ENCODE measurements at regions not wholly inside any gene's neighbourhood (a gene's known extent, or its start where the extent isn't known, plus 50 kb on each side); places are given as distances from the start of the nearest gene placed in this dataset.
A peak's percentile ranks its signal among the peaks of the same experiment; 100 is the strongest.

DNA sequence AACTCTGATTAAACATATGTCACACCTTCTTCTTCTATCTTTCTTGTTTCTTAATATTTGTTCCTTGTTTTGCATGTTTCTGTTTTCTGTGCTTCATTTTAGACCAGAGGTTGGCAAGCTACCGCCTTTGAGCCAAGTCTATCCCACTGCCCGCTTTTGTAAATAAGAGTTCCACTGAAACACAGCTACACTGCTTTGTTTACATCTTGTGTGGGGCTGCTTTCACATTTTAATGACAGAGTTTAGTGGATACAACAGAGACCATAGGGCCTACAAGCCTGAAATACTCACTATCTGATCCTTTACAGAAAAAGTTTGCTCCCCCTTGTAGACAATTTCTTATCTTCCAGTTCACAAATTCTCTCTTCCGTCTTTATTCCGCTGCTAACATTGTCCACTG is 109.4 kb upstream of the SPACA1 start:
- DNase-seq: no peak

DNA sequence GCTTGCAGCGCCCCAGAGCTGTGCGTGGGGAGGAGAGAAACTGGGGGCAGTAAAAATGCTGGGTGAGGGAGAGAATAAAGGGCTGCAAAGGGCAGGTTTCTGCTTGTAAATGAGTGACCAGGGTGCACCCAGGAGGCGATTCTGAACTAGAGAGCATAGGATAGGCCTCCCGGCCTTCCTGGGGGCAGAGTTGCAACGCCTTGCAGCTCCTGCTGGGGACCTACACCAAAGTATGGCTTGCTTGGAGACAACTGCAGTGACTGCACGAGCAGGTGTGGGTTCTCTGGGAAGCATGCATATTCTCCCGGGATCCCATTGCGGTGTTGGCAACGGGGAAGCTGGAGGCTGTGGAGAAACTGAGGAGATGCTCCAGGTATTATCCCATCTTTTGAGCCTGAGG is 111.6 kb upstream of the SPACA1 start:
- DNase-seq: no peak

GRCh38 chr6:87935196-87935595 is 112.4 kb upstream of the SPACA1 start:
- no peak for DNase-seq

GRCh38 chr6:87932361-87932760 is 115.3 kb upstream of the SPACA1 start:
- no peak for DNase-seq

DNA sequence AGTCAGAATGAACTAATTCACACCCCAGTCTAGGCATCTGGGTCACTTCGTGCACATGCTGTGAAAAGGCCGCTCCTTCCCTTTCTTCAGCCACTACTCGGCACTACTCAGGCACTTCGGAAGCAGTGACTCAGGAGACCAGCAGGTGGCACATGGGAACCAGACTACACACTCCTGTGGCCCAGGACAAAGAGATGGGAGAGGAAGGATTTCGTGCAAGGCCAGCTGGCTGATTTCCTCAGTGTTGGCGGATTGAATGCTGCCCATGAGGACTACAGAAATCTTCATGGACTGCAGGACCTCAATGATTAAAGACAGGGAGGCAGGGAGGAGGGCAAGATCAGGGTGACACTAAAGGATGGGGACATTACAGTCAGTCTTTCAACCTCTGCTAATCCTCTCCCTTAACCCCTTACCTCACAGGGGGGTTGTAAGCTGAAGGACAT is 117.8 kb upstream of the SPACA1 start:
- DNase-seq: peak in 55 of 56 donors; percentile 7 to 87 (median 61)

DNA sequence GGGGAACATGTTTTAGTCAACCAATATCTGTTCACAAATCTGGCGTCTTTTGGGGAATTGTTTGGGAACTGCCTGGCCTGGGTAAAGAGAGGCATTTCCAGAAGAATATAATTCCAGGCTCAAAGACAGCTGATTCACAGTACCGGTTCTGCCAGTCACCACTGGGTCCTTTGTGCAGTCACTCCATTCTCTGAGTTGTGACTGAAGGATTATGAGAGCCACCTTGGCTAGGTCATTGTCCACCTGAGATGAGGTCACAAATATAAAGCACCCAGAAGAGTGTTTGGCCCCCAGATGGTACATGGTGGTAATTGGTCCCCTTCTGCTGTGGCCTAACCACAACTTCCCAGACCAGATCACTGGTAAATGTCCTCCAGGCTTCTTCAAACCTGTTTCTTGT is 121.0 kb upstream of the SPACA1 start:
- DNase-seq: no peak

GRCh38 chr6:87926072-87926471 is 121.6 kb upstream of the SPACA1 start:
- DNase-seq: no peak

DNA sequence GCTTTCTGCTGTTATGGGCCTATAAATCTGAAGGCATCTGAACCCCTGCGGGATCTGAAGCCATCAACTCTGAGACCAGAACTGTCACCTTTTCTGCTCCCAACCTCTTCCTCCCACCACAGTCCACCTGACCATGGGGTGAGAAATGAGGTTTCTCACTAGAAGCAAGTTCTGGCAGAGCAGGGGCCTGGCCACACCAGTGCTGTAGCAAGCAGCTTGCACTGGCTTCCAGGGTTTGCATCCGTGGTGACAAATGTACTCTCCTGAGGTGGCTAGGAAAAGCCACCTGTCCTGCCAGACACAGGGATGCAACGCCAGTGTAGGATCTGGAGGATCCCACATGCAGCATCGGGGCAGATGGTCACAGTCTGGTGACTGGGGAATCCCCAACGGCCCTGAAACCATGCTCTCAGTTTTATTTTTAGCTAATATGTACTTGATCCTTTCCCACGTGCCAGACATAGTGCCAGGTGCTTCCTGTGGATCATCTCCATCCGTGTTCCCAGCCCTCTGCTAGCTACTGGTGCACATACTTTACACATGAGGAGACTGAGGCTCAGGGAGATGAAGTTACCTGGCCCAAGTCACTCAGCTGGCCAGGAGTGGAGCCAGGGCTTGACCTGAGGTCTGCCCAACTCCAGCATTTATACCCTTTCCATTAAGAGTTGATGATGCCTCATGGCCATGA is 122.1 kb upstream of the SPACA1 start:
- DNase-seq: no peak

- DNase-seq: no peak
Observed at GRCh38 chr6:87923389-87924050, 124.1 kb upstream of the SPACA1 start.

DNA sequence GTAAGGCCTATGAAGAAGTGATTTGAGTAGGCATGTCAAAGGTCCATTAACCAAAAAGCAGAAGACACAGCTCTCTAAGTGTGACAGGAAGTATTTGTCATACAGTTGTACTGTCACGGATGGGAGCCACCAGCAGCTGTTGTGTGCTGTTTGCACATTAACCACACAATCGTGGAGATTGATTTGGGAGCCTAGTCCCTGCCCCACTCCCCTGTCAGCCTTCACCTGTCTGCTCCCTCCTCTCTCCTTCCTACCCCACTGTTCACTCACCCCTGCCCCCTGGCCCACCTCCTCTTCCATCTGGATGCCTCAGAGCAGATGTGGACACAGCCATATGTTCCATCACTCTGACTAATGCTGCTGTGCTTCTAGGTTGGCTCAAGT is 124.7 kb upstream of the SPACA1 start:
- DNase-seq: no peak

DNA sequence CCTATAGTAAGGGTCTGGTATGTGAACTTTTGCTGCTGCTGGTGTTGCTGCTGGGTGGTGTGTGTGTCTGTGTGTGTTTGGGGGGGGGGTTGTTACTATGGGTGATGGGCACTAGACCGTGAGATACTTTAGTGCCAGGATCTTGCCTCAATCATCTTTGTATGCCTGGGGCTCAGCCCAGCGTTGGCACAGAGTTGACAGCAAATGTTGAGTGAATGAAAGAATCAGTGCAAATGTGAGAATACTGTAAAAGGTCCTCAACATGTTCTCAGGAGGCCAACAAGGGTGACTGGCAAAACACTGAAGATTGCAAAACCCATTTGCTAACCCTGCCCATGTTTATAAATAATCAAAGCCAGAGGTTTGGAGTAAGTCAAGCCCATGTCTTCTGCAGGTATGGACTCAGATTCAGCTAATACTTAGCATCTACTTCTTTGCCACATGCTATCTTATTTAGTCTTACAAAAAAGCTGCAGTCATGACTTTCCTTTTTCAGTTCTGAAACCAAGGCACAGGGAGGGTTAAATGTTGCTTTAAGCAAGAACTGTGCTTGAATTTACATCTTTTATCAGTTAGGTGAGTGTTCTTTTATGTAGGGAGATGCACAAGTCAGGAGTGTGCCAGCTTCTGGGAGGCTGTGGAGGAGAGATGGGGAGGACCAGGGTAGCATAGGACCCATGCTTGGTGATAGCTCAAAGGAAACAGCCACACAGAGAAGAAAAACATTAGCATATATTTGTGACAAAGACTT is 125.3 kb upstream of the SPACA1 start:
- DNase-seq: no peak

DNA sequence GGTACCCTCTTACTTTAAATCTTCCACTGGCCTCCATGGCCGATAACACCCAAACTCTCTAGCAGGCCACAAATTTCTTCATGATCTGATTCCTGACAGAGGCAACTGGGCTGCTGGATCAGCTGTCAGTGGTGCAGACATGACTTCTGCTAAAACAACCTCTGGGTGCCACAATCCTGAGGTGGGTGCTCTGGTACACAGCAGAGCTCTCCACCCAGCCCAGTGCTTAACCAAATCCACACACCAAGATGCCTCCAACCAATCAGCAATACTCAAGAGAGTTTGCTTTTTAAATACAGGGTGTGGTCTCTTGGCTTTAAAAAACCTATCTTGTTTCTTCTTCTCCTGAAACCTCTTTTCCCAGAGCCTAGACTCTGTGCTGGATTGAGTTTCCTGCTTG is 126.6 kb upstream of the SPACA1 start:
- no peak for DNase-seq

- DNase-seq: no peak
Observed at GRCh38 chr6:87920245-87920644, 127.4 kb upstream of the SPACA1 start.

GRCh38 chr6:87919416-87919815 is 128.2 kb upstream of the SPACA1 start:
- DNase-seq: no peak

- DNase-seq: no peak
Observed at GRCh38 chr6:87919001-87919400, 128.6 kb upstream of the SPACA1 start.

DNA sequence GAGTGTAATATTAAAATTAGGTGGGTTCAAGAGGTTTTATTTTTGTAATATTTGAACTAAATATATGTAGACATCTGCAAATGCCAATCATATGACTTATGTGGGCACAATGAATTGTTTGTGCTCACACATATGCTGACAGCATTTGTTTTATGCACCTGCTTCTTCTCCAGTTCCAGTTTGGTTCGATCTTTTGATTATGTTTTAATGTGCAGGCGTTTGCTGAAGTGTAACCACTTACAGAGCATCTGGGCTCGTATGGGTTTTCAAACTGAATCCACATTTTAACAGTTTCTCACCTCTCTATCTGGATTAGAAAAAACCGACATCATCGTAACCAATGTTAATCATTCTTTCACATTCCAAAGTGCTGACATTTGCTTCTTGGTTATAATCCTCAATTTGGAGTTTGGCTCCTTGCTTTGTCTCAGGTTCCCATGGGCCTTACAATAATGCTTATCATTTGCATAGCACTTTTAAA is 129.1 kb upstream of the SPACA1 start:
- no peak for DNase-seq

GRCh38 chr6:87917886-87918285 is 129.8 kb upstream of the SPACA1 start:
- DNase-seq: no peak

DNA sequence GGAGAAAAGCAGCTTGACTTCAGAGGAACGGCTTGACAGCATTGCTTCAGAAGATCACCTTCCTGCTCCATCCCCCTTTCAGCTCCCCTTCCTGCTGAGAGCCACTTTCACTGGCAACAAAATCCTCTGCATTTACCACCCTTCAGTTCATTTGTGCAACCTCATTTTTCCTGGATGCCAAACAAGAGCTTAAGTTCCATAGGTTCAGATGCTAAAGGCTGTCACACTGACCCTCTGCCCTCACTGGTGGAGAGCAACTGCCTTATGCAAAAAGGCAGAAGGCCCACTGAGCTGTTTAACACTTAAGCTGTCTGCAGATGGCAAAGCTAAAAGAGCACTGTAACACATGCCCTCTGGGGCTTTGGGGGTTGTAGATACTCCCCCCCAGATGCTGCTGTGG is 131.2 kb upstream of the SPACA1 start:
- DNase-seq: no peak

GRCh38 chr6:87914637-87915395 is 132.8 kb upstream of the SPACA1 start:
- no peak for DNase-seq

DNA sequence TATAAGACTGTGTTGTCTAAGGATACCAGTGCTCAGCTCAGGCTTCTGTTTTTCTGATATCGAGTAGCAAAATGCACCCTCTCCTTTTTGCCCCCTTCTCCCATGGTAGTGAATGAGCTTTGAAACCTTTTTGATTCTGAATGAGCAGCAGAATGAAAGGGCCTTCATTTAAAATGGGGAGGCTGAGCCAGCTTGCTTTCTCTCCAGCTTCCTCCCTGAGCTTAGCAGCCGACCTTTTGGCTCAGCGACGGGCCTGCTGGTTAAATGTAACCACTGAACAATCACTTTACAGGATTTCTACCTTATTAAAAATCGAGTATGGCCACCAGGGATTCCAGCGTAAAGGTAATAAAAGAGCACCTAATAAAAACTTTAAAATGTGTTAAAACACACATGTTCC is 133.7 kb upstream of the SPACA1 start:
- DNase-seq: peak in 2 of 56 donors; percentile 8

- no peak for DNase-seq
Observed at GRCh38 chr6:87912102-87912501, 135.5 kb upstream of the SPACA1 start.

DNA sequence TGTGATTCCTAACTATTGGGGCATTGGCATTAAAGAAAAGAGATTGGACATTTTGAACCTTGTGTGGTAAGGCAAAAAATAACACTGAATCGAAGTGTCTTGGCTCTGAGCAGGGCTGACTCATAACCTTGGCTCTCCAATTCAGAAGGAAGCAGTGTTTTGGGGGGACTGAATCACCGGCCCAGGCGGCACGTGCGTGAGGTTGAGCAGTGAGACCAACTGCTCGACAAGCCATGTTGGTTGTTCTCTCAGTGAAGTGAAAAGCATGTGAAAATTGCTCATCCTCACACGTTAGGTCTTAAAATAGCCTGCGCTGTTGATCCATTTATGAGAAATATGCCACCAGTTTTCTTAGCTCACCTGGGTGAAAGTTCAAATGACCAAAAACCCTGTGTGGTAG is 137.8 kb upstream of the SPACA1 start:
- no peak for DNase-seq
